Karpas-422 (cell line): ENCODE measurements at regions not wholly inside any gene's neighbourhood (a gene's known extent, or its start where the extent isn't known, plus 50 kb on each side); places are given as distances from the start of the nearest gene placed in this dataset.

Source experiments
- DNase-seq: peaks from one replicate; pipeline ENCODE4 v3.0.0-alpha.2; 2015
- H2AFZ ChIP-seq: fragments of 200-600 bp; sonication (generic); 2 replicates; pipeline ENCODE4 v1.6.1; 2014; ENCODE audit warnings: antibody characterized with exemption, low read length, mixed read lengths
- H3K27ac ChIP-seq: fragments of 200-600 bp; sonication (generic); 2 replicates; pipeline ENCODE4 v1.5.1; 2014; ENCODE audit warnings: mild to moderate bottlenecking, low read length, moderate library complexity
- H3K27me3 ChIP-seq: fragments of 200-600 bp; sonication (generic); 2 replicates; pipeline ENCODE4 v1.6.1; 2014; ENCODE audit warnings: low read length, mixed read lengths
- H3K36me3 ChIP-seq: fragments of 200-600 bp; sonication (generic); 2 replicates; pipeline ENCODE4 v1.6.1; 2014; ENCODE audit warnings: low read length, mixed read lengths; ENCODE audit not compliant: insufficient read depth
- H3K4me1 ChIP-seq: fragments of 200-600 bp; sonication (generic); 2 replicates; pipeline ENCODE4 v1.6.1; 2014; ENCODE audit warnings: mild to moderate bottlenecking, low read length, mixed read lengths
- H3K4me2 ChIP-seq: fragments of 200-600 bp; sonication (generic); 2 replicates; pipeline ENCODE4 v1.6.1; 2014; ENCODE audit warnings: low read length, low read depth, mild to moderate bottlenecking; ENCODE audit not compliant: poor library complexity, severe bottlenecking
- H3K4me3 ChIP-seq: fragments of 200-600 bp; sonication (generic); 2 replicates; pipeline ENCODE4 v1.5.1; 2014; ENCODE audit warnings: mild to moderate bottlenecking, antibody characterized with exemption, low read length, mixed read lengths
- H3K79me2 ChIP-seq: fragments of 200-600 bp; sonication (generic); 2 replicates; pipeline ENCODE4 v1.6.1; 2014; ENCODE audit warnings: mild to moderate bottlenecking, low read length, mixed read lengths
- H3K9ac ChIP-seq: fragments of 200-600 bp; sonication (generic); 2 replicates; pipeline ENCODE4 v1.6.0; 2014; ENCODE audit warnings: low read length
- H3K9me2 ChIP-seq: fragments of 200-600 bp; sonication (generic), shearing (Covaris generic); replicated peaks from 2 replicates; pipeline ENCODE4 v1.6.0; 2014; ENCODE audit warnings: mild to moderate bottlenecking, low read length, moderate library complexity; ENCODE audit not compliant: insufficient read depth
- H3K9me3 ChIP-seq: fragments of 300-700, 200-600 bp; sonication (generic); 2 replicates; pipeline ENCODE4 v1.6.1; 2014; ENCODE audit warnings: low read length, mixed read lengths
- H4K20me1 ChIP-seq: fragments of 200-600 bp; sonication (generic); 2 replicates; pipeline ENCODE4 v1.6.1; 2014; ENCODE audit warnings: mild to moderate bottlenecking, antibody characterized with exemption, low read length, low read depth; ENCODE audit not compliant: insufficient read depth

GRCh38 chr6:14921170-14921569, 324.7 kb upstream of the JARID2 start:
- no peak overlapping the region for H2AFZ ChIP-seq
- no peaks in the 10 kb centered on the region for H3K9me3 ChIP-seq
- H3K27ac ChIP-seq = no peak overlapping the region
- H3K9me2 ChIP-seq = no peaks in the 10 kb centered on the region
- no peaks in the 10 kb centered on the region for H3K4me1 ChIP-seq
- DNase-seq = no peak
- no peak overlapping the region for H3K9ac ChIP-seq
- no peaks in the 10 kb centered on the region for H3K36me3 ChIP-seq
- H3K4me2 ChIP-seq = no peak overlapping the region
- no peaks in the 10 kb centered on the region for H3K27me3 ChIP-seq
- H4K20me1 ChIP-seq = no peaks in the 10 kb centered on the region
- H3K79me2 ChIP-seq = no peaks in the 10 kb centered on the region
- H3K4me3 ChIP-seq = no peak overlapping the region

- Histone ChIP-seq H2AFZ (no peak overlapping the region), H3K27ac (no peak overlapping the region), H3K9me3 (no peaks in the 10 kb centered on the region), H3K27me3 (no peaks in the 10 kb centered on the region), H4K20me1 (no peaks in the 10 kb centered on the region), H3K4me1 (no peaks in the 10 kb centered on the region), H3K4me2 (no peak overlapping the region), H3K9ac (no peak overlapping the region), H3K36me3 (no peaks in the 10 kb centered on the region), H3K9me2 (no peaks in the 10 kb centered on the region), H3K4me3 (no peak overlapping the region), H3K79me2 (no peaks in the 10 kb centered on the region)
- DNase-seq = no peak
Measured at GRCh38 chr6:14921878-14922671, 323.8 kb upstream of the JARID2 start.

GRCh38 chr6:14922706-14923460, 323.0 kb upstream of the JARID2 start:
- Histone ChIP-seq H3K9me2 (no peaks in the 10 kb centered on the region), H3K4me3 (no peak overlapping the region), H3K4me1 (no peaks in the 10 kb centered on the region), H3K36me3 (no peaks in the 10 kb centered on the region), H3K9me3 (no peaks in the 10 kb centered on the region), H4K20me1 (no peaks in the 10 kb centered on the region), H2AFZ (no peak overlapping the region), H3K27ac (no peak overlapping the region), H3K27me3 (no peaks in the 10 kb centered on the region), H3K4me2 (no peak overlapping the region), H3K79me2 (no peaks in the 10 kb centered on the region), H3K9ac (no peak overlapping the region)
- no peak for DNase-seq

- Histone ChIP-seq H3K4me3 (no peak overlapping the region), H4K20me1 (no peaks in the 10 kb centered on the region), H3K79me2 (no peaks in the 10 kb centered on the region), H3K9me2 (no peaks in the 10 kb centered on the region), H3K36me3 (no peaks in the 10 kb centered on the region), H3K27me3 (no peaks in the 10 kb centered on the region), H3K9me3 (no peaks in the 10 kb centered on the region), H3K4me2 (no peak overlapping the region), H3K4me1 (no peaks in the 10 kb centered on the region), H3K9ac (no peak overlapping the region), H2AFZ (no peak overlapping the region), H3K27ac (no peak overlapping the region)
- DNase-seq = no peak
Measured at GRCh38 chr6:14924126-14925024, 321.5 kb upstream of the JARID2 start.

GRCh38 chr6:14925025-14925698, 320.7 kb upstream of the JARID2 start:
- Histone ChIP-seq H3K4me3 (no peak overlapping the region), H3K4me2 (no peak overlapping the region), H3K36me3 (no peaks in the 10 kb centered on the region), H3K27ac (no peak overlapping the region), H4K20me1 (no peaks in the 10 kb centered on the region), H3K4me1 (no peaks in the 10 kb centered on the region), H3K27me3 (no peaks in the 10 kb centered on the region), H3K9me3 (no peaks in the 10 kb centered on the region), H3K9ac (no peak overlapping the region), H3K9me2 (no peaks in the 10 kb centered on the region), H2AFZ (no peak overlapping the region), H3K79me2 (no peaks in the 10 kb centered on the region)
- DNase-seq = no peak

- no peaks in the 10 kb centered on the region for H3K27me3 ChIP-seq
- H3K79me2 ChIP-seq = no peaks in the 10 kb centered on the region
- H3K4me1 ChIP-seq = no peaks in the 10 kb centered on the region
- DNase-seq = no peak
- no peaks in the 10 kb centered on the region for H4K20me1 ChIP-seq
- H3K9me2 ChIP-seq = no peaks in the 10 kb centered on the region
- no peak overlapping the region for H3K4me3 ChIP-seq
- H2AFZ ChIP-seq = no peak overlapping the region
- no peaks in the 10 kb centered on the region for H3K36me3 ChIP-seq
- H3K27ac ChIP-seq = no peak overlapping the region
- no peak overlapping the region for H3K4me2 ChIP-seq
- no peaks in the 10 kb centered on the region for H3K9me3 ChIP-seq
- no peak overlapping the region for H3K9ac ChIP-seq
Measured at GRCh38 chr6:14925699-14926026, 320.2 kb upstream of the JARID2 start.

- Histone ChIP-seq H3K4me1 (no peaks in the 10 kb centered on the region), H3K27ac (no peak overlapping the region), H3K9ac (no peak overlapping the region), H3K4me3 (no peak overlapping the region), H4K20me1 (no peaks in the 10 kb centered on the region), H2AFZ (no peak overlapping the region), H3K9me2 (no peaks in the 10 kb centered on the region), H3K79me2 (no peaks in the 10 kb centered on the region), H3K9me3 (no peaks in the 10 kb centered on the region), H3K27me3 (no peaks in the 10 kb centered on the region), H3K36me3 (no peaks in the 10 kb centered on the region), H3K4me2 (no peak overlapping the region)
- no peak for DNase-seq
Measured at GRCh38 chr6:14927398-14927797, 318.5 kb upstream of the JARID2 start.
